Astrocyte (in vitro differentiated cells and primary cell): ENCODE measurements at regions not wholly inside any gene's neighbourhood (a gene's known extent, or its start where the extent isn't known, plus 50 kb on each side); places are given as distances from the start of the nearest gene placed in this dataset.

Source experiments
- DNase-seq: peaks from one replicate; pipeline ENCODE4 v3.0.0-alpha.2; 2010; ENCODE audit warnings: low read depth
- FAIRE-seq: peaks from 2 replicates; lab custom pipeline; 2011; peaks lifted over from hg19 to GRCh38; lab: Jason Lieb, UNC
- H2AFZ ChIP-seq: 2 replicates; pipeline ENCODE4 v1.6.0; 2012; ENCODE audit warnings: low read depth, low read length, inconsistent platforms
- H3K27ac ChIP-seq: 2 replicates; pipeline ENCODE4 v1.5.1; 2011; ENCODE audit warnings: low read depth, low read length, inconsistent platforms
- H3K27me3 ChIP-seq: 2 replicates; pipeline ENCODE4 v1.6.0; 2011; ENCODE audit warnings: low read length, inconsistent platforms; ENCODE audit not compliant: insufficient read depth
- H3K36me3 ChIP-seq: 2 replicates; pipeline ENCODE4 v1.5.1; 2011; ENCODE audit warnings: low read length, inconsistent platforms; ENCODE audit not compliant: insufficient read depth
- H3K4me1 ChIP-seq: 2 replicates; pipeline ENCODE4 v1.5.1; 2011; ENCODE audit warnings: low read length, inconsistent platforms; ENCODE audit not compliant: insufficient read depth
- H3K4me2 ChIP-seq: 2 replicates; pipeline ENCODE4 v1.6.0; 2012; ENCODE audit warnings: low read length, inconsistent platforms
- H3K4me3 ChIP-seq: 2 replicates; pipeline ENCODE4 v1.5.1; 2011; ENCODE audit warnings: low read depth, mild to moderate bottlenecking, low read length, inconsistent platforms; ENCODE audit not compliant: insufficient read depth
- H3K79me2 ChIP-seq: 2 replicates; pipeline ENCODE4 v1.6.0; 2012; ENCODE audit warnings: mild to moderate bottlenecking, low read length, inconsistent platforms; ENCODE audit not compliant: insufficient read depth
- H3K9ac ChIP-seq: 2 replicates; pipeline ENCODE4 v1.6.0; 2012; ENCODE audit warnings: mild to moderate bottlenecking, low read length, inconsistent platforms
- H3K9me3 ChIP-seq: 2 replicates; pipeline ENCODE4 v1.5.1; 2012; ENCODE audit warnings: low read depth, mild to moderate bottlenecking, low read length, inconsistent platforms; ENCODE audit not compliant: insufficient read depth
- H4K20me1 ChIP-seq: 2 replicates; pipeline ENCODE4 v1.6.0; 2012; ENCODE audit warnings: low read length, inconsistent platforms; ENCODE audit not compliant: insufficient read depth
- H3K27ac Mint-ChIP-seq: one replicate; pipeline ENCODE4 v1.8.0; 2021; ENCODE audit warnings: mild to moderate bottlenecking, mixed read lengths; ENCODE audit not compliant: unreplicated experiment
- H3K27me3 Mint-ChIP-seq: one replicate; pipeline ENCODE4 v1.8.0; 2021; ENCODE audit warnings: low read depth, mixed read lengths; ENCODE audit not compliant: unreplicated experiment
- H3K36me3 Mint-ChIP-seq: one replicate; pipeline ENCODE4 v1.8.0; 2021; ENCODE audit warnings: low read depth, mixed read lengths; ENCODE audit not compliant: unreplicated experiment
- H3K4me1 Mint-ChIP-seq: one replicate; pipeline ENCODE4 v1.8.0; 2021; ENCODE audit warnings: low read depth, mixed read lengths; ENCODE audit not compliant: unreplicated experiment
- H3K4me3 Mint-ChIP-seq: one replicate; pipeline ENCODE4 v1.8.0; 2021; ENCODE audit warnings: mild to moderate bottlenecking, moderate library complexity, mixed read lengths; ENCODE audit not compliant: unreplicated experiment
- H3K9me3 Mint-ChIP-seq: one replicate; pipeline ENCODE4 v1.8.0; 2021; ENCODE audit warnings: mild to moderate bottlenecking, mixed read lengths; ENCODE audit not compliant: unreplicated experiment
- CTCF ChIP-seq: IDR thresholded peaks from 2 replicates; pipeline ENCODE4 v1.5.1; 2011; ENCODE audit warnings: low read depth, mild to moderate bottlenecking, inconsistent platforms, low read length, moderate library complexity; ENCODE audit not compliant: insufficient read depth
- EZH2 ChIP-seq: IDR thresholded peaks from 2 replicates; pipeline ENCODE4 v1.6.1; 2012; ENCODE audit warnings: mild to moderate bottlenecking, low read length, inconsistent platforms; ENCODE audit not compliant: insufficient read depth

- Histone ChIP-seq H3K9ac (no peak overlapping the region), H3K9me3 (peaks cover 5% of the 10 kb centered on the region), H3K79me2 (no peaks in the 10 kb centered on the region), H3K36me3 (no peaks in the 10 kb centered on the region), H3K27me3 (no peaks in the 10 kb centered on the region), H4K20me1 (no peaks in the 10 kb centered on the region), H3K4me3 (no peak overlapping the region), H3K4me1 (no peaks in the 10 kb centered on the region), H3K27ac (no peak overlapping the region), H3K4me2 (no peak overlapping the region), H2AFZ (no peak overlapping the region)
- no peak overlapping the region for H3K27ac Mint-ChIP-seq
- no peak for TF ChIP-seq EZH2
- TF ChIP-seq CTCF, result no peak
- no peaks in the 10 kb centered on the region for H3K36me3 Mint-ChIP-seq
- peaks cover 9% of the 10 kb centered on the region for H3K9me3 Mint-ChIP-seq
- no peak overlapping the region for H3K4me3 Mint-ChIP-seq
- FAIRE-seq, result no peak
- H3K27me3 Mint-ChIP-seq, result peaks cover 30% of the 10 kb centered on the region
- DNase-seq, result no peak
- no peaks in the 10 kb centered on the region for H3K4me1 Mint-ChIP-seq
Measured at GRCh38 chr16:10232757-10233156, 50.5 kb upstream of the GRIN2A start.

GRCh38 chr16:10239640-10240039 is 57.4 kb upstream of the GRIN2A start:
- Histone ChIP-seq H3K4me2 (no peak overlapping the region), H3K27me3 (no peaks in the 10 kb centered on the region), H4K20me1 (no peaks in the 10 kb centered on the region), H3K79me2 (no peaks in the 10 kb centered on the region), H3K9ac (no peak overlapping the region), H3K36me3 (no peaks in the 10 kb centered on the region), H3K27ac (no peak overlapping the region), H3K9me3 (no peaks in the 10 kb centered on the region), H2AFZ (no peak overlapping the region), H3K4me3 (no peak overlapping the region), H3K4me1 (no peaks in the 10 kb centered on the region)
- H3K4me1 Mint-ChIP-seq, result no peaks in the 10 kb centered on the region
- peaks cover 28% of the 10 kb centered on the region for H3K27me3 Mint-ChIP-seq
- TF ChIP-seq EZH2 (no peak), CTCF (no peak)
- no peaks in the 10 kb centered on the region for H3K36me3 Mint-ChIP-seq
- H3K9me3 Mint-ChIP-seq, result no peaks in the 10 kb centered on the region
- H3K27ac Mint-ChIP-seq, result no peak overlapping the region
- no peak for DNase-seq
- H3K4me3 Mint-ChIP-seq, result no peak overlapping the region
- FAIRE-seq, result no peak

GRCh38 chr16:10240854-10241613 is 58.8 kb upstream of the GRIN2A start:
- no peak overlapping the region for H3K27ac Mint-ChIP-seq
- TF ChIP-seq EZH2 (no peak), CTCF (no peak)
- peak; percentile 6 for DNase-seq

More at GRCh38 chr16:10240854-10241613, 58.8 kb upstream of the GRIN2A start:
- Histone ChIP-seq H3K27me3 (no peaks in the 10 kb centered on the region), H3K36me3 (no peaks in the 10 kb centered on the region), H3K27ac (no peak overlapping the region), H3K9ac (no peak overlapping the region), H2AFZ (no peak overlapping the region), H3K9me3 (no peaks in the 10 kb centered on the region), H3K4me2 (no peak overlapping the region), H3K4me3 (no peak overlapping the region), H3K79me2 (no peaks in the 10 kb centered on the region), H3K4me1 (no peaks in the 10 kb centered on the region), H4K20me1 (no peaks in the 10 kb centered on the region)
- Mint-ChIP-seq H3K4me1 (no peaks in the 10 kb centered on the region), H3K4me3 (no peak overlapping the region), H3K9me3 (no peaks in the 10 kb centered on the region), H3K36me3 (no peaks in the 10 kb centered on the region), H3K27me3 (peaks cover 24% of the 10 kb centered on the region)
- no peak for FAIRE-seq
